T-helper 2 cell treated with Interferon-gamma antibody and Interleukin-4, amounts not matched to agents 5 μg/mL and 100 μg/mL, for 36 hours (primary cell): ENCODE measurements at regions not wholly inside any gene's neighbourhood (a gene's known extent, or its start where the extent isn't known, plus 50 kb on each side); places are given as distances from the start of the nearest gene placed in this dataset.

ENCODE experiments used
- DNase-seq: peaks from one replicate; pipeline ENCODE4 v3.0.0; 2021; ENCODE audit warnings: low spot score
- H3K27ac Mint-ChIP-seq: one replicate; pipeline ENCODE4 v1.8.0; 2021; ENCODE audit warnings: mild to moderate bottlenecking, mixed read lengths
- H3K27me3 Mint-ChIP-seq: one replicate; pipeline ENCODE4 v1.8.0; 2021; ENCODE audit warnings: low read depth, mixed read lengths
- H3K36me3 Mint-ChIP-seq: one replicate; pipeline ENCODE4 v1.8.0; 2021; ENCODE audit warnings: low read depth, mixed read lengths
- H3K4me1 Mint-ChIP-seq: one replicate; pipeline ENCODE4 v1.8.0; 2021; ENCODE audit warnings: low read depth, mixed read lengths
- H3K4me3 Mint-ChIP-seq: one replicate; pipeline ENCODE4 v1.8.0; 2022; ENCODE audit warnings: mild to moderate bottlenecking, moderate library complexity, mixed read lengths
- H3K9me3 Mint-ChIP-seq: one replicate; pipeline ENCODE4 v1.8.0; 2021; ENCODE audit warnings: mixed read lengths

DNA sequence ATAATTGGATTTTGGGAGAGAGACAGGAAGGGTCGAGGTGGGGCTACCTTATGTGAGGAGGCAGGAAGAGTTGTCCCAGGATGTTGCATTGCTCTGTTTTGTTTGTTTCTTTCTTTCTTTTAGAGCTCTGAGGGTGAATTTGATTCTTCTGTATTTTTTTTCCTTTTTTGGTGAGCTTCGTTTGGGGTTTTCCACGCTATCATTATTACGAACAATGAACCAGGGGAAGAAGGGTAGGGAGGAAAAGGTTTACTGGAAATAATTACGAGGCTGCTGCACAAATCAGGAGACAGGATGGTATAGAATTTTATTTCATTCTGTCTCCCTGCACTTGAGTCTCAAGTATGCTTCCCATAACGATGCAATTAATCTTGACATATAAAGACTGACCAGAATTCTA, 51.4 kb upstream of the ZNF516 start:
- no peaks in the 10 kb centered on the region for H3K9me3 Mint-ChIP-seq
- no peaks in the 10 kb centered on the region for H3K36me3 Mint-ChIP-seq
- no peak overlapping the region for H3K4me3 Mint-ChIP-seq
- DNase-seq: no peak
- peaks cover 1% of the 10 kb centered on the region for H3K27me3 Mint-ChIP-seq
- H3K27ac Mint-ChIP-seq: no peak overlapping the region
- no peaks in the 10 kb centered on the region for H3K4me1 Mint-ChIP-seq

- Mint-ChIP-seq H3K4me3 (no peak overlapping the region), H3K9me3 (no peaks in the 10 kb centered on the region), H3K27ac (no peak overlapping the region), H3K27me3 (peaks cover 1% of the 10 kb centered on the region), H3K36me3 (no peaks in the 10 kb centered on the region), H3K4me1 (no peaks in the 10 kb centered on the region)
- no peak for DNase-seq
These were observed 51.0 kb upstream of the ZNF516 start for GRCh38 chr18:76546088-76546435.

DNA sequence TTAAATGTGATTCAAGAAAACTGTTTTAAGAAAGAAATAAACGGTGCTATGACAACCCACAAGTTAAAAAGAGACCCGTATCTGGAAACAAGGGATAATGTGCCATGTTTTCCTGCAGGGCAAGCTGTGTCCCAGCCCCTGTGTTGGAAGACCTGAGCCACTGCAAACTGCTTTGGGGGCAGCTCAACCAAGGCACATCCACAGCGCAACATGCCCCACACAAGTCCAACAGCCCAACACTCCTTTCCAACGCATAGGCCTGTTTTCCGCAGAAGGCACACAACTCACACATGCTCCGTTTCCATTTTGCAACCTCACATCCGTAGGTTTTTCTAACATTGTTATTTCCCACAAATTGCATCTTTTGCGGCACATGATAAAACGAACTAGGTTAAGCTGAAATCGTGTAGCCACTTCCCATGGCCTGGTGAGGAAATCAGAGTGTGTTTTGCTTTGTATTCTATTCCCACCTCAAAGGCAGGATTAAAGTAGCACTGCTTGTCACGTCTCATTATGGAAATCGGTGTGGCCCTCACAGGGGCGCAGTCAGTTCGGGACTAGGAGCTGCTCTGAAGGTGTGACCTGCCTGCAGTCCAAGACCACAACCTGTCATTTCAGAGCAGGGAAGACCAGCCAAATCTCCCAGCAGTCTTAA, 50.5 kb upstream of the ZNF516 start:
- H3K9me3 Mint-ChIP-seq: no peaks in the 10 kb centered on the region
- no peak overlapping the region for H3K27ac Mint-ChIP-seq
- H3K27me3 Mint-ChIP-seq: peaks cover 1% of the 10 kb centered on the region
- DNase-seq: no peak
- no peaks in the 10 kb centered on the region for H3K4me1 Mint-ChIP-seq
- no peak overlapping the region for H3K4me3 Mint-ChIP-seq
- no peaks in the 10 kb centered on the region for H3K36me3 Mint-ChIP-seq

GRCh38 chr18:76544511-76545345, 49.7 kb upstream of the ZNF516 start:
- Mint-ChIP-seq H3K9me3 (no peaks in the 10 kb centered on the region), H3K4me1 (no peaks in the 10 kb centered on the region), H3K4me3 (no peak overlapping the region), H3K27me3 (peaks cover 1% of the 10 kb centered on the region), H3K27ac (no peak overlapping the region), H3K36me3 (no peaks in the 10 kb centered on the region)
- DNase-seq: no peak
